NCI-H526 (cell line): ENCODE measurements at regions not wholly inside any gene's neighbourhood (a gene's known extent, or its start where the extent isn't known, plus 50 kb on each side); places are given as distances from the start of the nearest gene placed in this dataset.
"Not testable (repeated sequence)": the region's sequence is repeated elsewhere in the genome, so short reads cannot be mapped to it uniquely, and the experiment has no call there.

Experiments used
- DNase-seq, 2 experiments: peaks; one replicate each; lab custom pipeline; 2025; lab: John Stamatoyannopoulos, UW

GRCh38 chr5:123949043-123949804 lies 437.2 kb downstream of the CSNK1G3 start:
- DNase-seq = no peak

DNA sequence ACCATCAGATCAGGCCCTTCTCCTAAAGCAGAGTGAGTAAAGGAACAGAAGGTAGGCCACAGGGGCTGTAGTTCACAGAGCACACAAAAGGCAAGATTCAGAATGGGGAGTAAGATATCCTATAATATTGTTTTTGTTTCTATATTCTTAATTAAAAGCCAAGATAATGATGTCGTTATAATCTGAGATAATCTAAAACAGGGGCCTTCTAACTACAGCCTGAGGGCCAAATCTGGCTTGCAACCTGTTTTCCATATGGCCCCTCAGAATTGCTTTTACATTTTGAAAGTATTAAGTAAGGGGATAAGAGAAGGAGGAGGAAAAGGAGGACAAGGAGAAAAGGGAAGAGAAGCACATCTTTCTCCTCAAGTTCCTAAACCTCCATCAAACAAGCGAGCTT lies 435.8 kb downstream of the CSNK1G3 start:
- no peak for DNase-seq

GRCh38 chr5:123945548-123945947 lies 433.6 kb downstream of the CSNK1G3 start:
- no peak for DNase-seq

DNA sequence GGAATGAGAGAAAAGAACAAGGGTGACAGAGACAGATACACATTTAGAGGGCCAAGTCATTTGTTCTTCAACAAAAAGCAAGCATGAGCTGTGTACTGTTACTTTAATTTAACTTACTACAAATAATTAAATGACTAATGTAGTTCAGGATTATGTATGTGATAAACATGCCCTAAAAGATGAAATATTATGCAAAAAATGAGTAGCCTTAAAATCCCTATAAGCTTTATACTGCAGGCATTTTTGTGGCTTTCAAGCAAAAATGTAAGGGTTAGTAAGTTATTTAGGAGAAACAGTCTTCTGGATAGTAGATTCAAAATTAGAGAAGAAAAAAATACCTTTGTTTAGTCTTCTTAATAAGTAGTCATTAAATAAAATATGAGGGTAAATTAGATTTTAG lies 431.2 kb downstream of the CSNK1G3 start:
- no peak for DNase-seq

DNA sequence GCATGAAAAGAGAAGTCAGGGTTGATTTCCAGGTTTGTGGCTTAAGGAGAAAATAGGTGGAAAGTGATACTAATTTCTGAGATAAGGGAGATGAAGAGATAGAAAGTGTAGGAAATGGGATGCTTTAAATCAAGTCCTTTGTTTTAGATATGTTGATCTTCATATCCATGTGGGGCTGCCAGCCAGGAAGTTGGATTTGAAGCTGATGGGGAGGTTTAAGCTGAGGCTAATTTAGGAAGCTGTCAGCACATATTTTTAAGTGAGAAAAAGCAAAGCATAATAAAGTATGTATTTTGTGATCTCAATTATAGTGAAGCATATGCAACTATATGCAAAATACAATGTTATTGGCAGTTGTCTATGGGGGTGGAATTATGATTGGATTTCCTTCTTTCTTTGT lies 428.4 kb downstream of the CSNK1G3 start:
- no peak for DNase-seq

GRCh38 chr5:123937230-123937629 lies 425.3 kb downstream of the CSNK1G3 start:
- peak; percentile 10 to 68 for DNase-seq

DNA sequence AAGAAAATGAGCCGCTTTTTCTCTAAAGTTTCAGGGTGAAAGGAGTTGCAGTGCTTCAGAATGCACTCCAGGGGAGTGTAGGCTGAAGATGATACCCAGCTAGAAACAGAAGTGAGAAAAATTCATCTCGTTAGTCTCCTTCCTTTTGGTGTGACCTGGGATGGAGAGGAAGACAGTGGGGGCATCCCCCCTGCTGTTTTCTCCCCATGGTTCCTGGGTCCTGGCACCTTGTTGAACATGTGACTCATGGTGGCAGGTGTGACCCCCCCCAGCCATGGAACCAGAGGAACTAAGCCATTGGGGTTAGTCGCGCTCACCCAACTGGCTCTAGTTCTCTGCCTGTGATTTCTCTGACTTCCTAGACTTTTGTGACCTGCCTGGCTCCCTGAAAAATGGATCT lies 424.6 kb downstream of the CSNK1G3 start:
- DNase-seq = no peak

- not testable (repeated sequence) for DNase-seq
Measured at GRCh38 chr5:123933812-123934211, 421.8 kb downstream of the CSNK1G3 start.

DNA sequence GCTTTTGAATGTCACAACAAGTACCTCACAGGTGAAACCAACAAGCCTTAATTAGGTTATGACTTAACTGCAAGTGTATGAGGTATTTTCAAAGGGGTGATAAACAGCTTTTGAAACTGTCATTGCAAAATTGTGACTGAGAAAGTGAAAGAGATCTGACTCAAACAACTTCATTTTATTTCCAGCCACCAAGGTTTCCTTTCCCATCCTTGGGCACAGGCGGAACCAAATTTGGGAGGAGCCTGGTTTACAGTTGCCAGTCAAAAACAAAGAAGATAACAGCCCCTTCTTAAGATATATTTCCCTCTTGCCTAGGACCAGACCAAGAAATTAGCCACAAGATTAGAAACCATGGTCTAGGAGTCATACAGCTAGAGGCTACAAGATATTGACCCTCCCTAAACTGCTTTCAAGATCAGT lies 417.1 kb downstream of the CSNK1G3 start:
- no peak for DNase-seq

- no peak for DNase-seq
Measured at GRCh38 chr5:123928401-123928800, 416.4 kb downstream of the CSNK1G3 start.

- peak in 1 of 2 experiments; percentile 1 for DNase-seq
Measured at GRCh38 chr5:123921193-123921592, 409.2 kb downstream of the CSNK1G3 start.

- no peak for DNase-seq
Measured at GRCh38 chr5:123916345-123917121, 404.6 kb downstream of the CSNK1G3 start.

DNA sequence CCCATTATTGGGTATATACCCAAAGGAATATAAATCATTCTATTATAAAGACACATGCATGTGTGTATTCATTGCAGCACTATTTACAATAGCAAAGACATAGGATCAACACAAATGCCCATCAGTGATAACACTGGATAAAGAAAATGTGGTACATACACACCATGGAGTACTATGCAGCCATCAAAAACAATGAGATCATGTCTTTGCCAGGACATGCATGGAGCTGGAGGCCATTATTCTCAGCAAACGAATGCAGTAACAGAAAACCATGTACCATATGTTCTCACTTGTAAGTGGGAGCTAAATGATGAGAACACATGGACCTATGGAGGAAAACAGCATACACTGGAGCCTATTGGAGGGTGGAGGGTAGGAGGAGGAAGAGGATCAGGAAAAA lies 402.4 kb downstream of the CSNK1G3 start:
- DNase-seq = no peak

DNA sequence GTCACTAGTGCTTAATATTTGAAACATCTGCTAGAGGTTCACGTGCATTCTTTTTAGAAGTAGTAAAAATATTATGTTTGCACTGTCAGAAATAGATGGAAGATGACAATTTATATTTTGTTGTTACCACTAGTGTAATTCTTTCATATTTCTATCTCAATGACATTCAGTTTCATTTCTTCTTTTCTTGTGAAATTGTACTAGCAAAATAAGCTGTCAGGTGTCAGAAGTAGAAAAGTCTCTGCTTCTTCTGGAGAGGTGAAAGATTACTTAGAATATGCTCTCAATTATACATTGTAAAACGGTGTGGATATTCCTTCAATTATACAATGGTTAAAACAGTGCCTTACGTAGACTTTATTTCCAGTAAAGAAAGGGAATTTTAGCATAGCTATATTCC lies 395.4 kb downstream of the CSNK1G3 start:
- no peak for DNase-seq

DNA sequence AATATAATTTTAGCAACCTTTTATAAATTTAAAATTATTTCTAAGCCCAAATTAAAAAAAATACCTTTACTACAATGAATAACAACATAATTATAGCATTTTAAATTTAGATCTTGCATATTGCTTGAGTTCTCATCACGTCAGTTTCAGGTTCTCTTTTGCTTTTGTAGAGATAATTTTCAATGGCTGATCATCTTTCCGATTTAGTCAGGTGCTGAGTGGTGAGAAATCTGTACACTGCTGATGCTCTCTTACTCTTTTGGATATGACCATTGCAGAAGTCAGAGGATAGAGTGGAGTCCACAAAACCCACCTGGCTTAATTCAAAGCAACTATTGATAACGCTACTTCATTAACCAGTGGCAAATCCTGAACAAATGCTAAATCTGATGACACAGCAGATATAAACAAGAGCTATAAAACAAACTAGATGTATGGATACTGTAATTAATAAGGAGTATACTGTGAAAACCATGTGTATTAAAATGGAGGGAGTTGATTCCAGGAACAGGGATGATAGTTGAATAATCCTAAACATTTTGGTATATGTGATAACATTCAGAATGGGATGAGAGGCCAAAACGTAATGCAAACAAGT lies 394.8 kb downstream of the CSNK1G3 start:
- DNase-seq = no peak

DNA sequence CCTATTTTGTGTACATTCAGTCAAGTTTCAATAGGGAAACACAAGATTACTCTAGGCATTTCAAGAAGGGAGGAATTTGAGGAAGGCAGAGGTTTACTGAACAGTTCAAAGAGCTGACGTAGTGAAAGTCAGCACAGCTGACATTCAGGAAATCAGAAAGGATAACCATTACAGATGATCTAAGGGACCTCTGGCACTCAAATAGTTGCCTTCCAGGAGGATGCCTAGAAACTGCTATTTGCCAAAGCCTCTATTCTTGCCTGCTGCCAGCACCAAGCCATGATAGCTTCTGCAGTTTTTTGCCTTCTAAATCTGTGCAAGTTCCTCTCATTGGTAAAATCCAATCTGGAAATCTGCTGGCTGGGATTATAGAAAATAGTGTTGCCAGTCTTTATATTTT lies 373.1 kb downstream of the CSNK1G3 start:
- DNase-seq = no peak

DNA sequence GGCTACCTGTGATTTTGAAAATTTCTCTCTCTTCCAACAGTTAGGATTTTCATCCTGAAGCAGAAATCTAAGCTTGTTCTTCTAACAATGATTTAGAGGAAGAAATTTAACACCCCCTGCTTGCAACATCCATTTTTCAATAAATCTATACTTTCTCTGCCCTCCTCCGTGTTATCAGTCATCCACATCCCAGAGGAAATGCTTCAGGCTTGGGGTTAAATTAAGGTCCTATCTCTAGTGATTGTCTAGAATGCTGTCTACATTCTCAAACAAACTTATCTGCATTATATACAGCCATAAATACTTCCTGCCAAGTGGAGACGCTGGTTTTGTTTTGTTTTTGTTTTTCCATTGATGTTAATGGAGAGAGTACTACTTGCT lies 371.0 kb downstream of the CSNK1G3 start:
- no peak for DNase-seq

GRCh38 chr5:123882319-123882964 lies 370.5 kb downstream of the CSNK1G3 start:
- DNase-seq = no peak

DNA sequence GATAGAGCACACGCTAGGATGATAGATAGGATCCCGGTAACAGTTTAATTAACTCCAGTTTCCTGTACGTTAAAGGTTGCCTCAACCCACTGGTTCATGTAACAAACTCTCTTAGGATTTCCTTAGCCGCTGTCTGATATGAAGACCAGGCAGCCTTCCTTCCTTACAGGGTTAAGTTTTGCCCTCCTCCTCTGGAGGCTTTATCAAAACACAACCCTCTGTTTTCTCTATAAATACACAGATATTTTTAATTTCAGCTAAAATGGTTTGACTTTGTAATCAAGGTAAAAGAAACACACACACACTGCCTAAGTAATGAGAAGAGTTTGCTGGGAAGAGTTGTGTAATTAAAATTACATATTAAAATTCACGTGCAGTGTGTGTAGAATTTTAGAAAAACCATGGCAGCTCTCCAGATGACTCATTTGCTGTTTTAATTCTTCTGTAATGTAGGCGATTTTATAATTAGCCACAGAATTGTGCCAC lies 369.8 kb downstream of the CSNK1G3 start:
- DNase-seq = no peak

DNA sequence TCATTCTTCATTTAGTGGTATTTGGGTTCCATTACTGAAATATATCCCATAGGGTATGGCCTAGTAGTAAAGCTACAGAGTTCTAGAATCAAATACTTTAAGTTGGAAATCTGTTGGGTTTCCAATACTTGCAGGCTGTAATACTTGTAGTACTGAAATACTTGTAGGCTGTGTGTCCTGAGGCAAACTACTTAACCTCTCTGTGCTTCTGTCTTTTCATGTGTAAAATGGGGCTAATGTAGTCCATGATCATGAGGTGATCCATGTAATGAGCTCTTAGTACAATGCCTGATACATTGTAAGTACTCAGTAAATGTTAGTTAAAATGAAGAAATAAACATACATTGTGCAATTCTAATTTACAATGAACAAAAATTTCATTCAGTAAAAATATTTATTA lies 368.9 kb downstream of the CSNK1G3 start:
- no peak for DNase-seq

- no peak for DNase-seq
Measured at GRCh38 chr5:123879071-123879470, 367.1 kb downstream of the CSNK1G3 start.

- peak in 1 of 2 experiments; percentile 16 for DNase-seq
Measured at GRCh38 chr5:123876276-123876790, 364.4 kb downstream of the CSNK1G3 start.
